ENCODE measurements at regions not wholly inside any gene's neighbourhood (a gene's known extent, or its start where the extent isn't known, plus 50 kb on each side); places are given as distances from the start of the nearest gene placed in this dataset.

DNA sequence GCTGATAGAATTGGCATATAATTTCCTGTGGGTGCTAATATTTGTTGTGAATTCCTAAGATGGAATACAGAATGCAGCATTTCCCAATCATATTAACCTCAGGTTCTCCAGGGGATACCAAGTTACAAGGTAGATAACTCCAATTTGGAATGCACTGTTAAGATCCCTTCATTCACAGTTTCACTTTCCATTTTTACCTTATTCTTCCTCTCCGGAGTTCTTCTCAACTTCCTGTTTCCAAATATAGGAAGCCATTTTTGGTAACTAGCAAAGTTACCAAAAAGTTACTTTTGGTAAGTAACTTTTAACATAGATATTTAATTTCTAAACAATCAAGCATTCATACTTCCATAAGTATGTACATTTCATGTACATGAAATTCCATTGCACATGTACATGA is 63.5 kb upstream of the PHACTR2 start:
- no peak for DNase-seq (ENCODE audit: low read depth)
- TF ChIP-seq, protein P1, sequence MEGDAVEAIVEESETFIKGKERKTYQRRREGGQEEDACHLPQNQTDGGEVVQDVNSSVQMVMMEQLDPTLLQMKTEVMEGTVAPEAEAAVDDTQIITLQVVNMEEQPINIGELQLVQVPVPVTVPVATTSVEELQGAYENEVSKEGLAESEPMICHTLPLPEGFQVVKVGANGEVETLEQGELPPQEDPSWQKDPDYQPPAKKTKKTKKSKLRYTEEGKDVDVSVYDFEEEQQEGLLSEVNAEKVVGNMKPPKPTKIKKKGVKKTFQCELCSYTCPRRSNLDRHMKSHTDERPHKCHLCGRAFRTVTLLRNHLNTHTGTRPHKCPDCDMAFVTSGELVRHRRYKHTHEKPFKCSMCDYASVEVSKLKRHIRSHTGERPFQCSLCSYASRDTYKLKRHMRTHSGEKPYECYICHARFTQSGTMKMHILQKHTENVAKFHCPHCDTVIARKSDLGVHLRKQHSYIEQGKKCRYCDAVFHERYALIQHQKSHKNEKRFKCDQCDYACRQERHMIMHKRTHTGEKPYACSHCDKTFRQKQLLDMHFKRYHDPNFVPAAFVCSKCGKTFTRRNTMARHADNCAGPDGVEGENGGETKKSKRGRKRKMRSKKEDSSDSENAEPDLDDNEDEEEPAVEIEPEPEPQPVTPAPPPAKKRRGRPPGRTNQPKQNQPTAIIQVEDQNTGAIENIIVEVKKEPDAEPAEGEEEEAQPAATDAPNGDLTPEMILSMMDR (IDR thresholded peaks at IDR 0.05; ENCODE audit: insufficient read depth, low read depth, low read length, missing control alignments), result no peak

DNA sequence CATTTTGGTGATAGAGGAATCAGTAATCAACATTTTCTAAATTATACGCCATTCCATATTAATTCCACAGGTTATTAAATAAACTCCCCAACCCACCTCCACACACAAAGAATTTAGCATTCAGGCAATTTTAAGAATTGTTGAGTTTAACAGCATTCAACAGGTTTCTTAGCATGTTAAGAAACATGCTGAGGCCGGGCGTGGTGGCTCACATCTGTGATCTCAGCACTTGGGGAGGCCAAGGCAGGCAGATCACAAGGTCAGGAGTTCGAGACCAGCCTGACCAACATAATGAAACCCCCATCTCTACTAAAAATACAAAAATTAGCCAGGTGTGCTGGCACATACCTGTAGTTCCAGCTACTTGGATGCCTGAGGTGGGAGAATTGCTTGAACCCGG is 64.0 kb upstream of the PHACTR2 start:
- DNase-seq (ENCODE audit: low read depth), result no peak
- TF ChIP-seq, protein P1 (IDR thresholded peaks at IDR 0.05; ENCODE audit: insufficient read depth, low read depth, low read length, missing control alignments), result no peak
- H3K4me3 ChIP-seq (ENCODE audit: low read length), result no peak overlapping the region

More for the DNA sequence above, 63.5 kb upstream of the PHACTR2 start:
- no peak overlapping the region for H3K4me3 ChIP-seq (ENCODE audit: low read length)

DNA sequence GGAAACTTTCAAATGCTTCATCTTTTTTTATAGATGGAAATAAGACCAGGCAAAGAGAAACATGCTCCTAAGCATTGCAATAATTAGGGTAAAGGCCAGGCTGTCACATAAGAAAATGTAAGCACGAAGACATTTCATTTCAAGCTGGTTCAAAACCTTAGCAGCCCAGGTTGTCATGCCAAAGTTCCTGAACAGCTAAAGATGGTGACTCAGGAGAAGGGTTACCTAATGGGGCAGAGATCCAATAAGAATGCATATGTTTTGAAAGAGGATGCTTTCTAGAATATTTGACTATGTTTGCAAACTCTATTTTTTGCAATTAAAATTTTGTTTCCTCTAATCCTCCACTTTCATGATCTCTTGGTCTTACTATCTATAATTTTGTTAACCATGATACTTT is 65.6 kb upstream of the PHACTR2 start:
- TF ChIP-seq, protein P1 (IDR thresholded peaks at IDR 0.05; ENCODE audit: insufficient read depth, low read depth, low read length, missing control alignments), result no peak
- DNase-seq (ENCODE audit: low read depth), result peak; percentile 57
- no peak overlapping the region for H3K4me3 ChIP-seq (ENCODE audit: low read length)

DNA sequence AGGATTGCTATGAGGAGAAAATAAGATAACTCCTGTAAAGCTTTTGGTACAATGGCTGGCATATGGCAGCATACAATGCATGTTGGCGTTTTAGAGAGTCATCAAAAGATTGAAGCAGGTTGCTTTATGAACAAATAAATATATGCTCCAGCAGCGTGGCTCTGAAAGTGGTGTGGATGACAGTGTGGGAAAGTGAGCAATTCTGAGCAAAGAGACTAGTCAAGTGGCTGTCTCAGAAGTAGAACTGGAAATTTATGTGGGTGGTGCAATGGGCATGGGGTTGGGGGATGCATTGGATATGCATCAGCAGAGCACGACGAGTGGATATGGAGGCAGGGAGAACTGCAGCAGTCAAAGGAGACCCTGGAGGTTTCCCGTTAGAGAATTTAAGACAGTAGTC is 66.2 kb upstream of the PHACTR2 start:
- TF ChIP-seq, protein P1 (IDR thresholded peaks at IDR 0.05; ENCODE audit: insufficient read depth, low read depth, low read length, missing control alignments), result no peak
- H3K4me3 ChIP-seq (ENCODE audit: low read length), result no peak overlapping the region
- no peak for DNase-seq (ENCODE audit: low read depth)

DNA sequence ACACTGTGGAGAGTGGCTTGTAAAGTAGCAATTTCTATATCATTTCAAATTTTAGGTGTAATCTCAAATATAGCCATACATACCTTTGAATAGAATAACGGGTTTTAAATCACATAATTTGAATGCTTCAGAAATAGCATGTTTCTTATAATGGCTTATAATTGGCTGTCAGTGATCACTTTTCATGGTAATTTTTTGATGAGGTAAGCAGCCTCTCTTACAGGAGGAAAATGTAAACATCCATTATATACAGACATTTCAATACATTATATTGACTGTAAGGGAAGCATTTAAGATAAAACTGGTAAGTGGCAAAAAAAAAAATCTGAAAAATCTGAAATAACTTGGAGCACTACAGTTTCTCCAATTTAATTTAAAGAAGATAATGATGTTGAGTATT is 67.8 kb upstream of the PHACTR2 start:
- no peak for DNase-seq (ENCODE audit: low read depth)
- TF ChIP-seq, protein P1 (IDR thresholded peaks at IDR 0.05; ENCODE audit: insufficient read depth, low read depth, low read length, missing control alignments), result no peak

DNA sequence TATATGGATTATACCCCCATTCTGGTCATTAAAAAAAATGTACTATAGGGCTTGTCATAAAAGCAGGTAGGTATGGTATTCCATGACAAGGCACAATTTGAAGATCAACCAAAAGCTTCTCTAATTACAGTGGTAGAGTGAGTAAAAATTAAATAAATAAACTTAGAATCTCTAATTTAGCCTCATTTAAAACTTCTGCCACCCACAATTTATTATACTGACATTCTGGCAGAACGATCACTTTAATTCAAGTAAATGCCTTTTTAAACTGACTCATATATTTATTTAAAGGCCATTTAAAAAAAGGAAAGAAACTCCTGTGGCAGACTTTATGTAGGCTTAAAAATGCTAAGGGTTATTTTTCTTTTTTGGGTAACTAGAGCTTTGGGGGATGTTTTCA is 68.3 kb upstream of the PHACTR2 start:
- TF ChIP-seq, protein P1 (IDR thresholded peaks at IDR 0.05; ENCODE audit: insufficient read depth, low read depth, low read length, missing control alignments), result no peak
- H3K4me3 ChIP-seq (ENCODE audit: low read length), result no peak overlapping the region
- DNase-seq (ENCODE audit: low read depth), result no peak

More for the DNA sequence above, 67.8 kb upstream of the PHACTR2 start:
- H3K4me3 ChIP-seq (ENCODE audit: low read length), result no peak overlapping the region

DNA sequence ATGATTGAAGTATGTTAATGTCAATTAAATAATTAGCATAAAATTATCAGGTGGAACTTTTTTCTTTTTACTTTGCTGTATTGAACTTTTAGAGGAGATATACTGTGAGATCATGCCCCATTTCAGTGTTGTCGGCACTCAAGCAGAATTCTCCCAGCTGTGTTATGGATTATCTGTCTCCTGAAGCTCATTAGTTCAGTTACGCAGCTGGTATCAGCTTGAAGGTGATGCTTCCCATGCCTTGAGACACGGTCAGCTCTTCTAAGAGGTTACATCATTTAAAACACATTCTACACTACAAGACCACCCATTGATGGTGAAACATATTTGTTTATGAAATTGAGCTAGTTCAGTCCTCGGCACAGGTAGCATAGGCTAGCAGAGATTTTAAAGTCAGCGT is 68.9 kb upstream of the PHACTR2 start:
- no peak for DNase-seq (ENCODE audit: low read depth)
- TF ChIP-seq, protein P1 (IDR thresholded peaks at IDR 0.05; ENCODE audit: insufficient read depth, low read depth, low read length, missing control alignments), result no peak
- H3K4me3 ChIP-seq (ENCODE audit: low read length), result no peak overlapping the region

Measured in epithelial cell of esophagus (primary cell).